Stimulated activated effector memory CD8-positive, alpha-beta T cell treated with anti-CD3 and anti-CD28 coated beads, Interleukin-12 subunit alpha, Interleukin-12 subunit beta, amount 100 ng/mL, for 72 hours (primary cell): ENCODE measurements at regions not wholly inside any gene's neighbourhood (a gene's known extent, or its start where the extent isn't known, plus 50 kb on each side); places are given as distances from the start of the nearest gene placed in this dataset.

ENCODE experiments used
- ATAC-seq: fragments of 150-1000 bp; cut with Tn5 transposase; 2 replicates; pipeline ENCODE4 v1.10.0; 2021
- DNase-seq, 2 donors: peaks; one replicate each; pipeline ENCODE4 v3.0.0; 2021 to 2022; ENCODE audit warnings: low spot score in 2 of 2
- H3K27ac Mint-ChIP-seq: one replicate; pipeline ENCODE4 v1.8.0; 2022; ENCODE audit warnings: mild to moderate bottlenecking, mixed read lengths
- H3K36me3 Mint-ChIP-seq: one replicate; pipeline ENCODE4 v1.8.0; 2022; ENCODE audit warnings: mild to moderate bottlenecking, mixed read lengths
- H3K4me1 Mint-ChIP-seq: one replicate; pipeline ENCODE4 v1.8.0; 2022; ENCODE audit warnings: mixed read lengths
- H3K4me3 Mint-ChIP-seq: one replicate; pipeline ENCODE4 v1.8.0; 2022; ENCODE audit warnings: mild to moderate bottlenecking, mixed read lengths
- H3K9me3 Mint-ChIP-seq: one replicate; pipeline ENCODE4 v1.8.0; 2022; ENCODE audit warnings: mixed read lengths

- Mint-ChIP-seq H3K4me3 (no peak overlapping the region), H3K27ac (no peak overlapping the region), H3K36me3 (no peaks in the 10 kb centered on the region), H3K4me1 (no peaks in the 10 kb centered on the region), H3K9me3 (peaks cover 7% of the 10 kb centered on the region)
- ATAC-seq, result no peak
- no peak for DNase-seq
Measured at GRCh38 chr13:82878536-82878935, 1003.7 kb downstream of the SLITRK1 start.

- Mint-ChIP-seq H3K36me3 (no peaks in the 10 kb centered on the region), H3K27ac (no peak overlapping the region), H3K4me1 (no peaks in the 10 kb centered on the region), H3K4me3 (no peak overlapping the region), H3K9me3 (peaks cover 6% of the 10 kb centered on the region)
- DNase-seq, result no peak
- ATAC-seq, result no peak
Measured at GRCh38 chr13:82867284-82867683, 1015.0 kb downstream of the SLITRK1 start.

GRCh38 chr13:82850644-82851043, 1031.6 kb downstream of the SLITRK1 start:
- peaks cover 12% of the 10 kb centered on the region for H3K9me3 Mint-ChIP-seq
- no peaks in the 10 kb centered on the region for H3K4me1 Mint-ChIP-seq
- H3K27ac Mint-ChIP-seq, result no peak overlapping the region
- no peak overlapping the region for H3K4me3 Mint-ChIP-seq
- no peak for ATAC-seq
- DNase-seq, result no peak
- no peaks in the 10 kb centered on the region for H3K36me3 Mint-ChIP-seq

GRCh38 chr13:82848766-82849165, 1033.5 kb downstream of the SLITRK1 start:
- H3K4me1 Mint-ChIP-seq, result no peaks in the 10 kb centered on the region
- ATAC-seq (no peak), DNase-seq (no peak)
- no peak overlapping the region for H3K4me3 Mint-ChIP-seq
- peaks cover 14% of the 10 kb centered on the region for H3K9me3 Mint-ChIP-seq
- H3K27ac Mint-ChIP-seq, result no peak overlapping the region
- no peaks in the 10 kb centered on the region for H3K36me3 Mint-ChIP-seq

GRCh38 chr13:82847595-82847994, 1034.7 kb downstream of the SLITRK1 start:
- no peaks in the 10 kb centered on the region for H3K36me3 Mint-ChIP-seq
- H3K27ac Mint-ChIP-seq, result no peak overlapping the region
- DNase-seq, result no peak
- H3K4me1 Mint-ChIP-seq, result no peaks in the 10 kb centered on the region
- no peak overlapping the region for H3K4me3 Mint-ChIP-seq
- H3K9me3 Mint-ChIP-seq, result peaks cover 14% of the 10 kb centered on the region
- ATAC-seq, result no peak

GRCh38 chr13:82833923-82834322, 1048.4 kb downstream of the SLITRK1 start:
- no peaks in the 10 kb centered on the region for H3K36me3 Mint-ChIP-seq
- no peak overlapping the region for H3K27ac Mint-ChIP-seq
- H3K4me3 Mint-ChIP-seq, result no peak overlapping the region
- ATAC-seq (no peak), DNase-seq (no peak)
- H3K9me3 Mint-ChIP-seq, result peaks cover 8% of the 10 kb centered on the region
- H3K4me1 Mint-ChIP-seq, result no peaks in the 10 kb centered on the region

GRCh38 chr13:82829040-82829439, 1053.2 kb downstream of the SLITRK1 start:
- no peak for DNase-seq
- Mint-ChIP-seq H3K4me1 (no peaks in the 10 kb centered on the region), H3K36me3 (no peaks in the 10 kb centered on the region), H3K4me3 (no peak overlapping the region), H3K27ac (no peak overlapping the region), H3K9me3 (peaks cover 14% of the 10 kb centered on the region)
- ATAC-seq, result no peak

GRCh38 chr13:82827724-82828123, 1054.5 kb downstream of the SLITRK1 start:
- Mint-ChIP-seq H3K4me3 (no peak overlapping the region), H3K9me3 (peaks cover 13% of the 10 kb centered on the region), H3K4me1 (no peaks in the 10 kb centered on the region), H3K36me3 (no peaks in the 10 kb centered on the region), H3K27ac (no peak overlapping the region)
- no peak for DNase-seq
- no peak for ATAC-seq

- no peak overlapping the region for H3K27ac Mint-ChIP-seq
- DNase-seq (no peak), ATAC-seq (peak; percentile 16)
- H3K4me3 Mint-ChIP-seq, result no peak overlapping the region
- peaks cover 11% of the 10 kb centered on the region for H3K9me3 Mint-ChIP-seq
- H3K36me3 Mint-ChIP-seq, result no peaks in the 10 kb centered on the region
- no peaks in the 10 kb centered on the region for H3K4me1 Mint-ChIP-seq
Measured at GRCh38 chr13:82822935-82823334, 1059.3 kb downstream of the SLITRK1 start.

- Mint-ChIP-seq H3K9me3 (peaks cover 3% of the 10 kb centered on the region), H3K36me3 (no peaks in the 10 kb centered on the region), H3K4me1 (no peaks in the 10 kb centered on the region), H3K27ac (no peak overlapping the region), H3K4me3 (no peak overlapping the region)
- DNase-seq (no peak), ATAC-seq (no peak)
Measured at GRCh38 chr13:82817133-82817532, 1065.1 kb downstream of the SLITRK1 start.

- no peak overlapping the region for H3K4me3 Mint-ChIP-seq
- H3K36me3 Mint-ChIP-seq, result no peaks in the 10 kb centered on the region
- DNase-seq (no peak), ATAC-seq (no peak)
- peaks cover 8% of the 10 kb centered on the region for H3K9me3 Mint-ChIP-seq
- H3K27ac Mint-ChIP-seq, result no peak overlapping the region
- H3K4me1 Mint-ChIP-seq, result no peaks in the 10 kb centered on the region
Measured at GRCh38 chr13:82815791-82816190, 1066.5 kb downstream of the SLITRK1 start.

- Mint-ChIP-seq H3K4me1 (no peaks in the 10 kb centered on the region), H3K27ac (no peak overlapping the region), H3K36me3 (no peaks in the 10 kb centered on the region), H3K9me3 (no peaks in the 10 kb centered on the region), H3K4me3 (no peak overlapping the region)
- ATAC-seq, result no peak
- no peak for DNase-seq
Measured at GRCh38 chr13:82803341-82803740, 1078.9 kb downstream of the SLITRK1 start.

GRCh38 chr13:82802528-82802927, 1079.7 kb downstream of the SLITRK1 start:
- H3K4me3 Mint-ChIP-seq, result no peak overlapping the region
- no peak overlapping the region for H3K27ac Mint-ChIP-seq
- ATAC-seq, result no peak
- H3K9me3 Mint-ChIP-seq, result no peaks in the 10 kb centered on the region
- H3K36me3 Mint-ChIP-seq, result no peaks in the 10 kb centered on the region
- H3K4me1 Mint-ChIP-seq, result no peaks in the 10 kb centered on the region
- no peak for DNase-seq

GRCh38 chr13:82800391-82800790, 1081.9 kb downstream of the SLITRK1 start:
- no peaks in the 10 kb centered on the region for H3K4me1 Mint-ChIP-seq
- ATAC-seq (no peak), DNase-seq (no peak)
- no peak overlapping the region for H3K27ac Mint-ChIP-seq
- H3K9me3 Mint-ChIP-seq, result no peaks in the 10 kb centered on the region
- H3K4me3 Mint-ChIP-seq, result no peak overlapping the region
- H3K36me3 Mint-ChIP-seq, result no peaks in the 10 kb centered on the region

GRCh38 chr13:82797876-82798275, 1084.4 kb downstream of the SLITRK1 start:
- Mint-ChIP-seq H3K27ac (no peak overlapping the region), H3K36me3 (no peaks in the 10 kb centered on the region)

GRCh38 chr13:82791035-82791434, 1091.2 kb downstream of the SLITRK1 start:
- DNase-seq (no peak), ATAC-seq (no peak)
- H3K36me3 Mint-ChIP-seq, result no peaks in the 10 kb centered on the region
- H3K4me1 Mint-ChIP-seq, result no peaks in the 10 kb centered on the region
- no peak overlapping the region for H3K27ac Mint-ChIP-seq
- no peaks in the 10 kb centered on the region for H3K9me3 Mint-ChIP-seq
- H3K4me3 Mint-ChIP-seq, result no peak overlapping the region

More at GRCh38 chr13:82797876-82798275, 1084.4 kb downstream of the SLITRK1 start:
- no peaks in the 10 kb centered on the region for H3K9me3 Mint-ChIP-seq
- ATAC-seq (no peak), DNase-seq (no peak)
- H3K4me3 Mint-ChIP-seq, result no peak overlapping the region
- H3K4me1 Mint-ChIP-seq, result no peaks in the 10 kb centered on the region

- Mint-ChIP-seq H3K36me3 (no peaks in the 10 kb centered on the region), H3K9me3 (peaks cover 8% of the 10 kb centered on the region), H3K4me3 (no peak overlapping the region), H3K27ac (no peak overlapping the region), H3K4me1 (no peaks in the 10 kb centered on the region)
- no peak for DNase-seq
- ATAC-seq, result no peak
Measured at GRCh38 chr13:82772816-82773215, 1109.5 kb downstream of the SLITRK1 start.
